Liver (tissue), 8 donors: ENCODE measurements at regions not wholly inside any gene's neighbourhood (a gene's known extent, or its start where the extent isn't known, plus 50 kb on each side); places are given as distances from the start of the nearest gene placed in this dataset.
A peak's percentile ranks its signal among the peaks of the same experiment; 100 is the strongest.

Experiments
- DNase-seq: peaks from one replicate; pipeline ENCODE4 v3.0.0-alpha.2; 2017; ENCODE audit warnings: low spot score
- H3K27ac ChIP-seq, 2 donors: one replicate each; pipeline ENCODE4 v1.7.0; 2013; ENCODE audit warnings: inconsistent platforms in 2 of 2, low read length in 2 of 2, control low read depth in 1 of 2, low read depth in 1 of 2, mild to moderate bottlenecking in 1 of 2
- H3K27me3 ChIP-seq, 4 donors: one replicate each; pipeline versions ENCODE4 v1.6.1 to v1.7.0; 2013; ENCODE audit warnings: low read length in 3 of 4, inconsistent platforms in 1 of 4, mild to moderate bottlenecking in 1 of 4, moderate library complexity in 1 of 4; ENCODE audit not compliant: control insufficient read depth in 4 of 4, insufficient read depth in 4 of 4
- H3K36me3 ChIP-seq, 4 donors: one replicate each; pipeline versions ENCODE4 v1.6.1 to v1.7.0; 2013; ENCODE audit warnings: low read length in 3 of 4, mild to moderate bottlenecking in 3 of 4, low read depth in 1 of 4, moderate library complexity in 1 of 4; ENCODE audit not compliant: control insufficient read depth in 4 of 4, insufficient read depth in 3 of 4
- H3K4me1 ChIP-seq, 4 donors: one replicate each; pipeline versions ENCODE4 v1.6.1 to v1.7.0; 2013; ENCODE audit warnings: low read length in 3 of 4, mild to moderate bottlenecking in 3 of 4, moderate library complexity in 1 of 4; ENCODE audit not compliant: control insufficient read depth in 4 of 4, insufficient read depth in 4 of 4
- H3K4me3 ChIP-seq, 3 donors: one replicate each; pipeline versions ENCODE4 v1.6.1 to v1.7.0; 2013; ENCODE audit warnings: low read length in 3 of 3, control low read depth in 1 of 3, low read depth in 1 of 3, mild to moderate bottlenecking in 1 of 3
- H3K9ac ChIP-seq, 2 donors: one replicate each; pipeline ENCODE4 v1.7.0; 2013; ENCODE audit warnings: low read length in 2 of 2, mild to moderate bottlenecking in 2 of 2, moderate library complexity in 2 of 2, control low read depth in 1 of 2, low read depth in 1 of 2
- H3K9me3 ChIP-seq, 4 donors: one replicate each; pipeline versions ENCODE4 v1.6.1 to v1.7.0; 2013; ENCODE audit warnings: low read length in 3 of 4; ENCODE audit not compliant: control insufficient read depth in 4 of 4
- EGR1 ChIP-seq, 2 donors: IDR thresholded peaks; 2 replicates each; pipeline ENCODE4 v1.6.1; 2016 to 2018; ENCODE audit warnings: antibody characterized with exemption in 2 of 2, low read depth in 2 of 2
- FOXA1 ChIP-seq: IDR thresholded peaks from 2 replicates; pipeline ENCODE4 v1.6.1; 2016; ENCODE audit warnings: antibody characterized with exemption
- FOXA2 ChIP-seq: IDR thresholded peaks from 2 replicates; pipeline ENCODE4 v1.6.1; 2016; ENCODE audit warnings: antibody characterized with exemption
- GABPA ChIP-seq, 2 donors: IDR thresholded peaks in 1 of 2; conservative IDR thresholded peaks in 1 of 2; 2 replicates each; pipeline ENCODE4 v1.6.1; 2016; ENCODE audit warnings: antibody characterized with exemption in 2 of 2, mild to moderate bottlenecking in 1 of 2, moderate library complexity in 1 of 2
- HNF4A ChIP-seq, 2 donors: conservative IDR thresholded peaks; 2 replicates each; pipeline ENCODE4 v1.6.1; 2016; ENCODE audit warnings: antibody characterized with exemption in 2 of 2, mild to moderate bottlenecking in 2 of 2
- HNF4G ChIP-seq: IDR thresholded peaks from 2 replicates; pipeline ENCODE4 v1.6.1; 2016; ENCODE audit warnings: antibody characterized with exemption
- JUND ChIP-seq, 2 donors: IDR thresholded peaks; 2 replicates each; pipeline ENCODE4 v1.6.1; 2016; ENCODE audit warnings: antibody characterized with exemption in 2 of 2
- RAD21 ChIP-seq, 2 donors: IDR thresholded peaks; 2 replicates each; pipeline ENCODE4 v1.6.1; 2016; ENCODE audit warnings: antibody characterized with exemption in 2 of 2, mild to moderate bottlenecking in 2 of 2
- RXRA ChIP-seq, 2 donors: IDR thresholded peaks; 2 replicates each; pipeline ENCODE4 v1.6.1; 2017 to 2018; ENCODE audit warnings: antibody characterized with exemption in 2 of 2, mild to moderate bottlenecking in 1 of 2
- SP1 ChIP-seq: IDR thresholded peaks from 2 replicates; pipeline ENCODE4 v1.6.1; 2018; ENCODE audit warnings: antibody characterized with exemption, mild to moderate bottlenecking
- TAF1 ChIP-seq: conservative IDR thresholded peaks from 2 replicates; pipeline ENCODE4 v1.6.1; 2016; ENCODE audit warnings: antibody characterized with exemption, mild to moderate bottlenecking
- YY1 ChIP-seq: IDR thresholded peaks from 2 replicates; pipeline ENCODE4 v1.6.1; 2016; ENCODE audit warnings: antibody characterized with exemption, mild to moderate bottlenecking
- WGBS: extraction: QIAGEN DNeasy Blood & Tissue Kit; methylation state at CpG from one replicate; pipeline ENCODE4 v1.1.7; 2013; 5-methylcytosine and 5-hydroxymethylcytosine counted together
- TF ChIP-seq, protein P1 (sequence below): IDR thresholded peaks from 2 replicates; pipeline ENCODE4 v1.6.1; 2016; ENCODE audit warnings: antibody characterized with exemption
- TF ChIP-seq, protein P2 (sequence below): IDR thresholded peaks from 2 replicates; pipeline ENCODE4 v1.6.1; 2016; ENCODE audit warnings: antibody characterized with exemption
- TF ChIP-seq, protein P3 (sequence below): fragments of 150-350 bp; IDR thresholded peaks from 2 replicates; pipeline ENCODE4 v1.5.1; 2017; ENCODE audit warnings: improper control_type of control experiment, low read depth, low read length; ENCODE audit not compliant: missing input control
- TF ChIP-seq, protein P4 (sequence below): IDR thresholded peaks from 2 replicates; pipeline ENCODE4 v1.6.1; 2016; ENCODE audit warnings: antibody characterized with exemption, mild to moderate bottlenecking
- donor health status: healthy.
- donor health status: healthy.
- donor health status: healthy.
- donor health status: healthy.
- donor health status: healthy.

DNA sequence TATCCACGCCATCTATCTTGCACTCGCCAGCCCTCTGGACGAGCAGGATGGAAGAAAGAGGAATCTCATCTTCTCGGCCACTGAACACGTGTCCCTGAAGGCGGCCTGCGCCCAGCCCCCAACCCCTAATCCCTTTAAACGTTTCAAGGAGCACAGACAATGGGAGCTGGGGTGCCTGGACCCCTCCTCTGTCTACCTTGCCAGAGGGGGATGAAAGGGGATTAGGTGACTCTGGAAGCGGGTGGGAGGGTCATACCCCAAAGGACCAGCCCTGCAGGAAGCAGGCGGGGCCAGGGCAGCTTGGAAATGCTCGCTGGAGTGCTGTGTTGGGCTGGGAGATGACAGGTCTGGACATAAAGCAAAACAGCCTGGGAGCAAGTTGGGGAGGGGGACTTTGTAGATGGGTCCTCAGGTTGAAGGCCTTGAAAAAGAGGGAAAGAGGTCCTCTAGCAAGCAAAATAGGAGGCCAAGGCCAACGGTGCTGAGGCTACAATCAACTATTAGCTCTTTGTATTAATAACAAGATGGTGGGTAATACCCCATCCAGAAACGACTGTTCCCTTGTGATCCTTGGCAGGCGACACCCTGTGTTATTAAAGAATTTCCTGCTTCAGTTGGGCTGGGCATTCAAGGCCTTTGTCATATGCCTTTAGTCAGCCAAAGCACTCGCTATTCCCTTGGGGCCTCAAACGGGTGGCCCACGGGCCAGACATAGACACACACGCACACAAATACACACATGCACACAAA, 126.5 kb upstream of the UNC5B start:
- WGBS: 63% methylated on average over 18 of the region's 18 CpGs
- peak; percentile 17 for DNase-seq
- H3K9ac ChIP-seq: no peak overlapping the region
- no peaks in the 10 kb centered on the region for H3K36me3 ChIP-seq
- no peak overlapping the region for H3K4me3 ChIP-seq
- no peak overlapping the region for H3K27ac ChIP-seq
- no peaks in the 10 kb centered on the region for H3K27me3 ChIP-seq
- TF ChIP-seq JUND (IDR thresholded peaks at IDR 0.05) (no peak), YY1 (no peak), SP1 (no peak), GABPA (IDR thresholded peaks at IDR 0.05 in 1 of 2, conservative IDR thresholded peaks at IDR 0.05 in 1 of 2) (no peak)
- H3K9me3 ChIP-seq: no peaks in the 10 kb centered on the region
- no peaks in the 10 kb centered on the region for H3K4me1 ChIP-seq

- H3K27me3 ChIP-seq: no peaks in the 10 kb centered on the region
- H3K9ac ChIP-seq: no peak overlapping the region
- H3K9me3 ChIP-seq: no peaks in the 10 kb centered on the region
- TF ChIP-seq RXRA (IDR thresholded peaks at IDR 0.05) (no peak), YY1 (no peak), HNF4A (conservative IDR thresholded peaks at IDR 0.05) (no peak), EGR1 (IDR thresholded peaks at IDR 0.05; ENCODE audit: low read depth in 2 of 2) (no peak), FOXA2 (no peak), RAD21 (IDR thresholded peaks at IDR 0.05) (no peak), SP1 (no peak)
- TF ChIP-seq, protein P1, sequence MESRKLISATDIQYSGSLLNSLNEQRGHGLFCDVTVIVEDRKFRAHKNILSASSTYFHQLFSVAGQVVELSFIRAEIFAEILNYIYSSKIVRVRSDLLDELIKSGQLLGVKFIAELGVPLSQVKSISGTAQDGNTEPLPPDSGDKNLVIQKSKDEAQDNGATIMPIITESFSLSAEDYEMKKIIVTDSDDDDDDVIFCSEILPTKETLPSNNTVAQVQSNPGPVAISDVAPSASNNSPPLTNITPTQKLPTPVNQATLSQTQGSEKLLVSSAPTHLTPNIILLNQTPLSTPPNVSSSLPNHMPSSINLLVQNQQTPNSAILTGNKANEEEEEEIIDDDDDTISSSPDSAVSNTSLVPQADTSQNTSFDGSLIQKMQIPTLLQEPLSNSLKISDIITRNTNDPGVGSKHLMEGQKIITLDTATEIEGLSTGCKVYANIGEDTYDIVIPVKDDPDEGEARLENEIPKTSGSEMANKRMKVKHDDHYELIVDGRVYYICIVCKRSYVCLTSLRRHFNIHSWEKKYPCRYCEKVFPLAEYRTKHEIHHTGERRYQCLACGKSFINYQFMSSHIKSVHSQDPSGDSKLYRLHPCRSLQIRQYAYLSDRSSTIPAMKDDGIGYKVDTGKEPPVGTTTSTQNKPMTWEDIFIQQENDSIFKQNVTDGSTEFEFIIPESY: no peak
- TF ChIP-seq, protein P2, sequence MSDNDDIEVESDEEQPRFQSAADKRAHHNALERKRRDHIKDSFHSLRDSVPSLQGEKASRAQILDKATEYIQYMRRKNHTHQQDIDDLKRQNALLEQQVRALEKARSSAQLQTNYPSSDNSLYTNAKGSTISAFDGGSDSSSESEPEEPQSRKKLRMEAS: no peak
- H3K4me3 ChIP-seq: no peak overlapping the region
- no peaks in the 10 kb centered on the region for H3K4me1 ChIP-seq
- H3K27ac ChIP-seq: no peak overlapping the region
- H3K36me3 ChIP-seq: no peaks in the 10 kb centered on the region
- DNase-seq: peak; percentile 14
- WGBS: 72% methylated on average over 11 of the region's 11 CpGs
Observed at GRCh38 chr10:71086439-71087080, 125.8 kb upstream of the UNC5B start.

- Histone ChIP-seq H3K27ac (no peak overlapping the region), H3K36me3 (no peaks in the 10 kb centered on the region), H3K9me3 (no peaks in the 10 kb centered on the region), H3K4me1 (no peaks in the 10 kb centered on the region), H3K4me3 (no peak overlapping the region), H3K9ac (no peak overlapping the region), H3K27me3 (no peaks in the 10 kb centered on the region)
- DNase-seq: peak; percentile 25
- 82% methylated on average over 4 of the region's 4 CpGs for WGBS
- no peak for TF ChIP-seq SP1
- TF ChIP-seq FOXA1: no peak
- TF ChIP-seq, protein P3, sequence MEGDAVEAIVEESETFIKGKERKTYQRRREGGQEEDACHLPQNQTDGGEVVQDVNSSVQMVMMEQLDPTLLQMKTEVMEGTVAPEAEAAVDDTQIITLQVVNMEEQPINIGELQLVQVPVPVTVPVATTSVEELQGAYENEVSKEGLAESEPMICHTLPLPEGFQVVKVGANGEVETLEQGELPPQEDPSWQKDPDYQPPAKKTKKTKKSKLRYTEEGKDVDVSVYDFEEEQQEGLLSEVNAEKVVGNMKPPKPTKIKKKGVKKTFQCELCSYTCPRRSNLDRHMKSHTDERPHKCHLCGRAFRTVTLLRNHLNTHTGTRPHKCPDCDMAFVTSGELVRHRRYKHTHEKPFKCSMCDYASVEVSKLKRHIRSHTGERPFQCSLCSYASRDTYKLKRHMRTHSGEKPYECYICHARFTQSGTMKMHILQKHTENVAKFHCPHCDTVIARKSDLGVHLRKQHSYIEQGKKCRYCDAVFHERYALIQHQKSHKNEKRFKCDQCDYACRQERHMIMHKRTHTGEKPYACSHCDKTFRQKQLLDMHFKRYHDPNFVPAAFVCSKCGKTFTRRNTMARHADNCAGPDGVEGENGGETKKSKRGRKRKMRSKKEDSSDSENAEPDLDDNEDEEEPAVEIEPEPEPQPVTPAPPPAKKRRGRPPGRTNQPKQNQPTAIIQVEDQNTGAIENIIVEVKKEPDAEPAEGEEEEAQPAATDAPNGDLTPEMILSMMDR: no peak
- no peak for TF ChIP-seq FOXA2
- no peak for TF ChIP-seq YY1
- no peak for TF ChIP-seq JUND (IDR thresholded peaks at IDR 0.05)
- no peak for TF ChIP-seq TAF1
- TF ChIP-seq, protein P4, sequence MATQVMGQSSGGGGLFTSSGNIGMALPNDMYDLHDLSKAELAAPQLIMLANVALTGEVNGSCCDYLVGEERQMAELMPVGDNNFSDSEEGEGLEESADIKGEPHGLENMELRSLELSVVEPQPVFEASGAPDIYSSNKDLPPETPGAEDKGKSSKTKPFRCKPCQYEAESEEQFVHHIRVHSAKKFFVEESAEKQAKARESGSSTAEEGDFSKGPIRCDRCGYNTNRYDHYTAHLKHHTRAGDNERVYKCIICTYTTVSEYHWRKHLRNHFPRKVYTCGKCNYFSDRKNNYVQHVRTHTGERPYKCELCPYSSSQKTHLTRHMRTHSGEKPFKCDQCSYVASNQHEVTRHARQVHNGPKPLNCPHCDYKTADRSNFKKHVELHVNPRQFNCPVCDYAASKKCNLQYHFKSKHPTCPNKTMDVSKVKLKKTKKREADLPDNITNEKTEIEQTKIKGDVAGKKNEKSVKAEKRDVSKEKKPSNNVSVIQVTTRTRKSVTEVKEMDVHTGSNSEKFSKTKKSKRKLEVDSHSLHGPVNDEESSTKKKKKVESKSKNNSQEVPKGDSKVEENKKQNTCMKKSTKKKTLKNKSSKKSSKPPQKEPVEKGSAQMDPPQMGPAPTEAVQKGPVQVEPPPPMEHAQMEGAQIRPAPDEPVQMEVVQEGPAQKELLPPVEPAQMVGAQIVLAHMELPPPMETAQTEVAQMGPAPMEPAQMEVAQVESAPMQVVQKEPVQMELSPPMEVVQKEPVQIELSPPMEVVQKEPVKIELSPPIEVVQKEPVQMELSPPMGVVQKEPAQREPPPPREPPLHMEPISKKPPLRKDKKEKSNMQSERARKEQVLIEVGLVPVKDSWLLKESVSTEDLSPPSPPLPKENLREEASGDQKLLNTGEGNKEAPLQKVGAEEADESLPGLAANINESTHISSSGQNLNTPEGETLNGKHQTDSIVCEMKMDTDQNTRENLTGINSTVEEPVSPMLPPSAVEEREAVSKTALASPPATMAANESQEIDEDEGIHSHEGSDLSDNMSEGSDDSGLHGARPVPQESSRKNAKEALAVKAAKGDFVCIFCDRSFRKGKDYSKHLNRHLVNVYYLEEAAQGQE: no peak
- TF ChIP-seq, protein P2: no peak
- no peak for TF ChIP-seq HNF4A (conservative IDR thresholded peaks at IDR 0.05)
- no peak for TF ChIP-seq EGR1 (IDR thresholded peaks at IDR 0.05; ENCODE audit: low read depth in 2 of 2)
- no peak for TF ChIP-seq RAD21 (IDR thresholded peaks at IDR 0.05)
- TF ChIP-seq, protein P1: no peak
- no peak for TF ChIP-seq HNF4G
Observed at GRCh38 chr10:71087622-71088021, 124.7 kb upstream of the UNC5B start.
